Spleen (tissue), 11 donors: ENCODE measurements at regions not wholly inside any gene's neighbourhood (a gene's known extent, or its start where the extent isn't known, plus 50 kb on each side); places are given as distances from the start of the nearest gene placed in this dataset.

Source experiments
- DNase-seq: peaks from one replicate; pipeline ENCODE4 v3.0.0-alpha.2; 2020
- H3K27ac ChIP-seq, 8 donors: fragments of 200-600 bp; sonication (generic) in 7 of 8; 1 replicate in 4 of 8; 2 replicates in 4 of 8; pipeline versions ENCODE4 v1.5.0 to v1.8.0; 2016 to 2021; ENCODE audit warnings: inconsistent platforms in 4 of 8, mild to moderate bottlenecking in 4 of 8, moderate library complexity in 1 of 8
- H3K27me3 ChIP-seq, 7 donors: fragments of 200-600 bp; sonication (generic) in 6 of 7; replicated peaks in 1 of 7; 1 replicate in 4 of 7; 2 replicates in 3 of 7; pipeline versions ENCODE4 v1.5.0 to v1.8.0; 2016 to 2021; ENCODE audit warnings: inconsistent platforms in 3 of 7, mild to moderate bottlenecking in 1 of 7
- H3K36me3 ChIP-seq, 6 donors: fragments of 200-600 bp; sonication (generic) in 5 of 6; 1 replicate in 4 of 6; 2 replicates in 2 of 6; pipeline versions ENCODE4 v1.5.0 to v1.8.0; 2016 to 2021; ENCODE audit warnings: inconsistent platforms in 2 of 6
- H3K4me1 ChIP-seq, 6 donors: fragments of 200-600 bp; sonication (generic) in 5 of 6; 1 replicate in 3 of 6; 2 replicates in 3 of 6; pipeline versions ENCODE4 v1.5.0 to v1.8.0; 2016 to 2021; ENCODE audit warnings: inconsistent platforms in 3 of 6
- H3K4me3 ChIP-seq, 8 donors: fragments of 200-600 bp; sonication (generic) in 7 of 8; 1 replicate in 4 of 8; 2 replicates in 4 of 8; pipeline versions ENCODE4 v1.5.0 to v1.8.0; 2016 to 2021; ENCODE audit warnings: inconsistent platforms in 4 of 8, mild to moderate bottlenecking in 4 of 8, moderate library complexity in 2 of 8
- H3K9me3 ChIP-seq, 8 donors: fragments of 200-600 bp; sonication (generic) in 7 of 8; 1 replicate in 4 of 8; 2 replicates in 4 of 8; pipeline versions ENCODE4 v1.5.0 to v1.8.0; 2016 to 2021; ENCODE audit warnings: inconsistent platforms in 4 of 8
- CTCF ChIP-seq, 11 experiments: fragments of 200-600 bp in 7 of 11; fragments of 450-650 bp in 4 of 11; sonication (generic) in 4 of 11; IDR thresholded peaks in 8 of 11; conservative IDR thresholded peaks in 3 of 11; 1 replicate in 7 of 11; 2 replicates in 4 of 11; pipeline versions ENCODE4 v1.4.0 to v1.8.0; 2016 to 2021; ENCODE audit warnings: antibody characterized with exemption in 11 of 11, inconsistent platforms in 4 of 11, mild to moderate bottlenecking in 1 of 11
- POLR2A ChIP-seq, 3 donors: fragments of 450-650 bp; IDR thresholded peaks; one replicate each; pipeline ENCODE4 v1.5.1; 2017; ENCODE audit warnings: antibody characterized with exemption in 3 of 3, mild to moderate bottlenecking in 1 of 3
- POLR2AphosphoS5 ChIP-seq, 3 donors: sonication (generic); formaldehyde crosslinking; IDR thresholded peaks; one replicate each; pipeline ENCODE4 v1.5.1; 2017; ENCODE audit warnings: antibody characterized with exemption in 3 of 3
- WGBS, 5 donors: extraction: QIAGEN DNeasy Blood & Tissue Kit in 3 of 5; methylation state at CpG; one replicate each; pipeline versions ENCODE4 v1.1.5 to v1.1.7; 2013 to 2018; 5-methylcytosine and 5-hydroxymethylcytosine counted together
- intact Hi-C: fragments of 100-400 bp; cut with DNase I; formaldehyde crosslinking; loops from one replicate; pipeline ENCODE4 v1.15.0; 2023; ENCODE audit warnings: low total_unique reads
- donor health status: healthy with polysubstance abuse.
- donor health status: DM: no; HTN: no; CAD: no; lungs with moderate emphysema.
- donor health status: DM: no; HTN: no; CAD: no.
- donor health status: Bipolar disorder and iron deficiency.
- donor health status: healthy.
- donor health status: DM: no; HTN: no; CAD: no.
- donor health status: DM: yes; HTN: yes; CAD: no.

- no peak for TF ChIP-seq POLR2A (IDR thresholded peaks at IDR 0.05)
- no peak for TF ChIP-seq POLR2AphosphoS5 (IDR thresholded peaks at IDR 0.05)
- intact Hi-C loops, result no loop called here
- no peaks in the 10 kb centered on the region for H3K4me1 ChIP-seq
- no peaks in the 10 kb centered on the region for H3K9me3 ChIP-seq
- WGBS, 5 donors, result 33 to 46% (median 39%) methylated on average over 4 of the region's 4 CpGs
- no peak for DNase-seq
- no peaks in the 10 kb centered on the region for H3K27me3 ChIP-seq
- H3K4me3 ChIP-seq, result no peak overlapping the region
- no peak overlapping the region for H3K27ac ChIP-seq
- H3K36me3 ChIP-seq, result no peaks in the 10 kb centered on the region
These were observed 146.7 kb upstream of the VEGFC start for GRCh38 chr4:176939445-176939844.

- Histone ChIP-seq H3K36me3 (no peaks in the 10 kb centered on the region), H3K9me3 (no peaks in the 10 kb centered on the region), H3K27ac (no peak overlapping the region), H3K4me3 (no peak overlapping the region), H3K4me1 (no peaks in the 10 kb centered on the region), H3K27me3 (no peaks in the 10 kb centered on the region)
- no peak for DNase-seq
- intact Hi-C loops, result no loop called here
- TF ChIP-seq CTCF (IDR thresholded peaks at IDR 0.05 in 8 of 11, conservative IDR thresholded peaks at IDR 0.05 in 3 of 11), result no peak
- peak in 1 of 3 donors; percentile 30 for TF ChIP-seq POLR2AphosphoS5 (IDR thresholded peaks at IDR 0.05)
- WGBS, 5 donors, result 0% methylated on average over 1 of the region's 1 CpG
These were observed 152.6 kb upstream of the VEGFC start for GRCh38 chr4:176945334-176945733.

GRCh38 chr4:176949029-176949428 lies 156.3 kb upstream of the VEGFC start:
- DNase-seq, result no peak
- H3K4me3 ChIP-seq, result no peak overlapping the region
- WGBS, 5 donors, result 49 to 77% (median 65%) methylated on average over 5 of the region's 5 CpGs
- no peaks in the 10 kb centered on the region for H3K27me3 ChIP-seq
- no peak overlapping the region for H3K27ac ChIP-seq
- H3K36me3 ChIP-seq, result no peaks in the 10 kb centered on the region
- TF ChIP-seq CTCF (IDR thresholded peaks at IDR 0.05 in 8 of 11, conservative IDR thresholded peaks at IDR 0.05 in 3 of 11), result no peak
- peak in 2 of 3 donors; percentile 46 to 47 for TF ChIP-seq POLR2AphosphoS5 (IDR thresholded peaks at IDR 0.05)
- intact Hi-C loops, result no loop called here
- no peaks in the 10 kb centered on the region for H3K4me1 ChIP-seq
- peaks cover 0 to under 1% (median 0%) of the 10 kb centered on the region in 8 donors for H3K9me3 ChIP-seq

GRCh38 chr4:176953021-176953420 lies 160.3 kb upstream of the VEGFC start:
- Histone ChIP-seq H3K27ac (no peak overlapping the region), H3K4me1 (no peaks in the 10 kb centered on the region), H3K9me3 (peaks cover 0 to 21% (median 11%) of the 10 kb centered on the region in 8 donors), H3K4me3 (no peak overlapping the region), H3K27me3 (no peaks in the 10 kb centered on the region), H3K36me3 (no peaks in the 10 kb centered on the region)
- TF ChIP-seq CTCF (IDR thresholded peaks at IDR 0.05 in 8 of 11, conservative IDR thresholded peaks at IDR 0.05 in 3 of 11), result no peak
- no peak for TF ChIP-seq POLR2A (IDR thresholded peaks at IDR 0.05)
- no peak for TF ChIP-seq POLR2AphosphoS5 (IDR thresholded peaks at IDR 0.05)
- 87 to 95% (median 89%) methylated on average over 1 of the region's 1 CpG for WGBS, 5 donors
- DNase-seq, result no peak
- intact Hi-C loops, result no loop called here
